BLaER1 treated with 17β-estradiol and CSF1 and Interleukin-3, amounts not matched to agents 10 nM and 100 nM (cell line): ENCODE measurements at regions not wholly inside any gene's neighbourhood (a gene's known extent, or its start where the extent isn't known, plus 50 kb on each side); places are given as distances from the start of the nearest gene placed in this dataset.

Source experiments
- H3K27ac ChIP-seq, 11 experiments: shearing (Covaris generic); formaldehyde crosslinking; 2 replicates each; pipeline ENCODE4 v1.8.1; 2022
- H3K27me3 ChIP-seq, 11 experiments: shearing (Covaris generic); formaldehyde crosslinking; 2 replicates each; pipeline ENCODE4 v1.8.1; 2022
- H3K36me3 ChIP-seq, 11 experiments: shearing (Covaris generic); formaldehyde crosslinking; 2 replicates each; pipeline ENCODE4 v1.8.1; 2022
- H3K4me1 ChIP-seq, 10 experiments: shearing (Covaris generic); formaldehyde crosslinking; 2 replicates each; pipeline ENCODE4 v1.8.1; 2022
- H3K4me2 ChIP-seq, 11 experiments: shearing (Covaris generic); formaldehyde crosslinking; 2 replicates each; pipeline ENCODE4 v1.8.1; 2022
- H3K4me3 ChIP-seq, 10 experiments: shearing (Covaris generic); formaldehyde crosslinking; 2 replicates each; pipeline ENCODE4 v1.8.1; 2022
- H3K9ac ChIP-seq, 11 experiments: shearing (Covaris generic); formaldehyde crosslinking; 2 replicates each; pipeline ENCODE4 v1.8.1; 2022
- H3K9me3 ChIP-seq, 11 experiments: shearing (Covaris generic); formaldehyde crosslinking; replicated peaks in 1 of 11; 2 replicates each; pipeline ENCODE4 v1.8.1; 2022
- H4K20me1 ChIP-seq, 11 experiments: shearing (Covaris generic); formaldehyde crosslinking; 2 replicates each; pipeline ENCODE4 v1.8.1; 2022
- Cebpa-rat ChIP-seq, 11 experiments: shearing (Covaris generic); IDR thresholded peaks; 2 replicates each; pipeline ENCODE4 v1.8.1; 2022

- TF ChIP-seq Cebpa-rat (IDR thresholded peaks at IDR 0.05), result no peak
- H3K27ac ChIP-seq, result no peak overlapping the region
- H3K36me3 ChIP-seq, result no peaks in the 10 kb centered on the region
- no peak overlapping the region for H3K4me2 ChIP-seq
- H4K20me1 ChIP-seq, result no peaks in the 10 kb centered on the region
- no peaks in the 10 kb centered on the region for H3K4me1 ChIP-seq
- no peak overlapping the region for H3K9ac ChIP-seq
- H3K4me3 ChIP-seq, result no peak overlapping the region
- H3K9me3 ChIP-seq, result no peaks in the 10 kb centered on the region
- H3K27me3 ChIP-seq, result no peaks in the 10 kb centered on the region
Measured at GRCh38 chr12:85516667-85517325, 236.8 kb downstream of the ALX1 start.

- H3K27me3 ChIP-seq, result no peaks in the 10 kb centered on the region
Measured at GRCh38 chr12:85519163-85519562, 239.1 kb downstream of the ALX1 start.

GRCh38 chr12:85523197-85523596 lies 243.2 kb downstream of the ALX1 start:
- no peak overlapping the region for H3K4me2 ChIP-seq
- H3K4me1 ChIP-seq, result peaks cover 0 to 9% (median 4%) of the 10 kb centered on the region in 10 experiments; a peak in 8 of 20 replicates
- no peaks in the 10 kb centered on the region for H3K36me3 ChIP-seq
- H3K4me3 ChIP-seq, result no peak overlapping the region
- H3K27ac ChIP-seq, result no peak overlapping the region
- no peaks in the 10 kb centered on the region for H3K9me3 ChIP-seq
- TF ChIP-seq Cebpa-rat (IDR thresholded peaks at IDR 0.05), result no peak
- no peaks in the 10 kb centered on the region for H3K27me3 ChIP-seq
- no peaks in the 10 kb centered on the region for H4K20me1 ChIP-seq
- H3K9ac ChIP-seq, result no peak overlapping the region

More at GRCh38 chr12:85519163-85519562, 239.1 kb downstream of the ALX1 start:
- no peak for TF ChIP-seq Cebpa-rat (IDR thresholded peaks at IDR 0.05)
- H4K20me1 ChIP-seq, result no peaks in the 10 kb centered on the region
- no peak overlapping the region for H3K27ac ChIP-seq
- no peak overlapping the region for H3K9ac ChIP-seq
- no peak overlapping the region for H3K4me3 ChIP-seq
- no peaks in the 10 kb centered on the region for H3K36me3 ChIP-seq
- no peaks in the 10 kb centered on the region for H3K9me3 ChIP-seq
- H3K4me1 ChIP-seq, result no peaks in the 10 kb centered on the region
- no peak overlapping the region for H3K4me2 ChIP-seq

- no peaks in the 10 kb centered on the region for H4K20me1 ChIP-seq
- H3K27ac ChIP-seq, result peak overlapping the region in 3 of 11 experiments; percentile 8 to 36 (median 23); a peak in 2 of 22 replicates
- TF ChIP-seq Cebpa-rat (IDR thresholded peaks at IDR 0.05), result no peak
- H3K4me2 ChIP-seq, result peak overlapping the region in 9 of 11 experiments; percentile 4 to 58 (median 45); a peak in 11 of 22 replicates
- no peak overlapping the region for H3K4me3 ChIP-seq
- H3K9me3 ChIP-seq, result no peaks in the 10 kb centered on the region
- H3K36me3 ChIP-seq, result no peaks in the 10 kb centered on the region
- no peak overlapping the region for H3K9ac ChIP-seq
- peaks cover 0 to 9% (median 4%) of the 10 kb centered on the region in 10 experiments; a peak in 8 of 20 replicates for H3K4me1 ChIP-seq
- no peaks in the 10 kb centered on the region for H3K27me3 ChIP-seq
Measured at GRCh38 chr12:85527192-85527591, 247.2 kb downstream of the ALX1 start.

GRCh38 chr12:85529896-85530295 lies 249.9 kb downstream of the ALX1 start:
- H3K9ac ChIP-seq, result no peak overlapping the region
- H3K36me3 ChIP-seq, result no peaks in the 10 kb centered on the region
- H3K27ac ChIP-seq, result no peak overlapping the region
- no peaks in the 10 kb centered on the region for H3K27me3 ChIP-seq
- H3K4me1 ChIP-seq, result peaks cover 0 to 9% (median 4%) of the 10 kb centered on the region in 10 experiments; a peak in 8 of 20 replicates
- no peaks in the 10 kb centered on the region for H3K9me3 ChIP-seq
- no peaks in the 10 kb centered on the region for H4K20me1 ChIP-seq
- TF ChIP-seq Cebpa-rat (IDR thresholded peaks at IDR 0.05), result no peak
- H3K4me2 ChIP-seq, result no peak overlapping the region
- no peak overlapping the region for H3K4me3 ChIP-seq

GRCh38 chr12:85530456-85530855 lies 250.4 kb downstream of the ALX1 start:
- Histone ChIP-seq H3K4me1 (peaks cover 0 to 9% (median 4%) of the 10 kb centered on the region in 10 experiments; a peak in 8 of 20 replicates), H3K4me2 (no peak overlapping the region), H3K36me3 (no peaks in the 10 kb centered on the region), H3K27ac (no peak overlapping the region), H3K9ac (no peak overlapping the region), H4K20me1 (no peaks in the 10 kb centered on the region), H3K4me3 (no peak overlapping the region), H3K9me3 (no peaks in the 10 kb centered on the region), H3K27me3 (no peaks in the 10 kb centered on the region)
- no peak for TF ChIP-seq Cebpa-rat (IDR thresholded peaks at IDR 0.05)

- Histone ChIP-seq H3K4me3 (no peak overlapping the region), H4K20me1 (no peaks in the 10 kb centered on the region), H3K9me3 (no peaks in the 10 kb centered on the region), H3K4me2 (no peak overlapping the region), H3K27me3 (no peaks in the 10 kb centered on the region), H3K27ac (no peak overlapping the region), H3K36me3 (no peaks in the 10 kb centered on the region), H3K9ac (no peak overlapping the region), H3K4me1 (peaks cover 0 to 9% (median 4%) of the 10 kb centered on the region in 10 experiments; a peak in 8 of 20 replicates)
- TF ChIP-seq Cebpa-rat (IDR thresholded peaks at IDR 0.05), result no peak
Measured at GRCh38 chr12:85531341-85531740, 251.3 kb downstream of the ALX1 start.

- H3K4me1 ChIP-seq, result peaks cover 0 to 5% (median 0%) of the 10 kb centered on the region in 10 experiments; a peak in 1 of 20 replicates
- no peak overlapping the region for H3K4me2 ChIP-seq
- TF ChIP-seq Cebpa-rat (IDR thresholded peaks at IDR 0.05), result no peak
- H3K27me3 ChIP-seq, result no peaks in the 10 kb centered on the region
- H3K27ac ChIP-seq, result no peak overlapping the region
- H3K9ac ChIP-seq, result no peak overlapping the region
- no peak overlapping the region for H3K4me3 ChIP-seq
- no peaks in the 10 kb centered on the region for H3K36me3 ChIP-seq
- no peaks in the 10 kb centered on the region for H4K20me1 ChIP-seq
- no peaks in the 10 kb centered on the region for H3K9me3 ChIP-seq
Measured at GRCh38 chr12:85549640-85550039, 269.6 kb downstream of the ALX1 start.

GRCh38 chr12:85550924-85551323 lies 270.9 kb downstream of the ALX1 start:
- Histone ChIP-seq H3K4me3 (no peak overlapping the region), H3K4me2 (no peak overlapping the region)
- TF ChIP-seq Cebpa-rat (IDR thresholded peaks at IDR 0.05), result no peak

GRCh38 chr12:85552461-85552860 lies 272.4 kb downstream of the ALX1 start:
- Histone ChIP-seq H4K20me1 (no peaks in the 10 kb centered on the region), H3K9me3 (no peaks in the 10 kb centered on the region), H3K36me3 (no peaks in the 10 kb centered on the region), H3K27me3 (no peaks in the 10 kb centered on the region), H3K4me2 (no peak overlapping the region), H3K27ac (no peak overlapping the region), H3K4me3 (no peak overlapping the region), H3K9ac (no peak overlapping the region), H3K4me1 (peaks cover 0 to 5% (median 0%) of the 10 kb centered on the region in 10 experiments; a peak in 1 of 20 replicates)
- no peak for TF ChIP-seq Cebpa-rat (IDR thresholded peaks at IDR 0.05)

More at GRCh38 chr12:85550924-85551323, 270.9 kb downstream of the ALX1 start:
- no peaks in the 10 kb centered on the region for H3K27me3 ChIP-seq
- H3K27ac ChIP-seq, result no peak overlapping the region
- no peak overlapping the region for H3K9ac ChIP-seq
- H4K20me1 ChIP-seq, result no peaks in the 10 kb centered on the region
- no peaks in the 10 kb centered on the region for H3K36me3 ChIP-seq
- H3K9me3 ChIP-seq, result no peaks in the 10 kb centered on the region
- H3K4me1 ChIP-seq, result peaks cover 0 to 5% (median 0%) of the 10 kb centered on the region in 10 experiments; a peak in 1 of 20 replicates
